K562 (cell line): ENCODE measurements at regions not wholly inside any gene's neighbourhood (a gene's known extent, or its start where the extent isn't known, plus 50 kb on each side); places are given as distances from the start of the nearest gene placed in this dataset.

Source experiments
- CTCF ChIP-seq, 3 experiments: IDR thresholded peaks in 2 of 3; conservative IDR thresholded peaks in 1 of 3; 2 replicates each; pipeline ENCODE4 v1.5.1; 2011 to 2012; ENCODE audit warnings: low read length in 3 of 3, mild to moderate bottlenecking in 3 of 3, control low read depth in 2 of 3, improper control_type of control experiment in 1 of 3, inconsistent platforms in 1 of 3, low read depth in 1 of 3, mixed read lengths in 1 of 3, moderate library complexity in 1 of 3; ENCODE audit not compliant: insufficient read depth in 2 of 3
- HDAC2 ChIP-seq: fragments of 450-650 bp; IDR thresholded peaks from 2 replicates; pipeline ENCODE4 v1.6.1; 2016; ENCODE audit warnings: mild to moderate bottlenecking
- KAT7 ChIP-seq: sonication (generic); formaldehyde crosslinking; IDR thresholded peaks from 2 replicates; pipeline ENCODE4 v1.8.0; 2022; ENCODE audit warnings: missing genetic modification reagents, mild to moderate bottlenecking, borderline replicate concordance
- MAFF ChIP-seq: IDR thresholded peaks from 2 replicates; pipeline ENCODE4 v1.6.1; 2012; ENCODE audit warnings: low read length, improper control_type of control experiment
- MXI1 ChIP-seq: IDR thresholded peaks from 2 replicates; pipeline ENCODE4 v1.6.1; 2011; ENCODE audit warnings: low read depth, mild to moderate bottlenecking, improper control_type of control experiment, low read length
- PCBP2 ChIP-seq: fragments of 200-400 bp; formaldehyde crosslinking; IDR thresholded peaks from 2 replicates; pipeline ENCODE4 v1.6.1; 2018; ENCODE audit warnings: low read length, low read depth, mild to moderate bottlenecking, moderate library complexity; ENCODE audit not compliant: poor library complexity, severe bottlenecking
- SIN3A ChIP-seq, 2 experiments: fragments of 150-350 bp in 1 of 2; IDR thresholded peaks; 2 replicates each; pipeline ENCODE4 v1.6.1; 2011 to 2016; ENCODE audit warnings: borderline replicate concordance in 2 of 2, low read depth in 2 of 2, low read length in 2 of 2, mild to moderate bottlenecking in 2 of 2, moderate library complexity in 2 of 2; ENCODE audit not compliant: control insufficient read depth in 1 of 2
- SMARCA5 ChIP-seq: fragments of 450-650 bp; IDR thresholded peaks from 2 replicates; pipeline ENCODE4 v1.6.1; 2016
- TRIM28 ChIP-seq: fragments of 450-650 bp; IDR thresholded peaks from 2 replicates; pipeline ENCODE4 v1.6.1; 2017
- ZNF263 ChIP-seq: sonication (generic); formaldehyde crosslinking; IDR thresholded peaks from 2 replicates; pipeline ENCODE4 v1.8.0; 2022; ENCODE audit warnings: mild to moderate bottlenecking, missing genetic modification reagents, borderline replicate concordance
- ZNF395 ChIP-seq: fragments of 200-800 bp; sonication (Bioruptor generic); IDR thresholded peaks from 2 replicates; pipeline ENCODE4 v1.6.1; 2017; ENCODE audit warnings: missing genetic modification characterization, missing compliant biosample characterization

- no peak for TF ChIP-seq KAT7 (CRISPR knock-in tag)
- TF ChIP-seq MAFF, result no peak
- TF ChIP-seq SIN3A (IDR thresholded peaks at IDR 0.05; ENCODE audit: borderline replicate concordance in 2 of 2, control insufficient read depth in 1 of 2, low read depth in 2 of 2, low read length in 2 of 2), result no peak
- TF ChIP-seq HDAC2, result no peak
- TF ChIP-seq SMARCA5, result no peak
- no peak for TF ChIP-seq ZNF263 (CRISPR knock-in tag)
- no peak for TF ChIP-seq TRIM28
- TF ChIP-seq CTCF (IDR thresholded peaks at IDR 0.05 in 2 of 3, conservative IDR thresholded peaks at IDR 0.05 in 1 of 3; ENCODE audit: insufficient read depth in 2 of 3, low read depth in 1 of 3, low read length in 3 of 3), result no peak
- TF ChIP-seq PCBP2, result peak; percentile 96
- TF ChIP-seq MXI1, result no peak
- TF ChIP-seq ZNF395 (CRISPR knock-in tag), result no peak
These were observed 79.7 kb downstream of the MRPS30 start for GRCh38 chr5:44888435-44888834.
